ENCODE measurements at regions not wholly inside any gene's neighbourhood (a gene's known extent, or its start where the extent isn't known, plus 50 kb on each side); places are given as distances from the start of the nearest gene placed in this dataset.

GRCh38 chr1:90356991-90357390, 360.1 kb downstream of the BARHL2 start:
- TF ChIP-seq, protein P1, sequence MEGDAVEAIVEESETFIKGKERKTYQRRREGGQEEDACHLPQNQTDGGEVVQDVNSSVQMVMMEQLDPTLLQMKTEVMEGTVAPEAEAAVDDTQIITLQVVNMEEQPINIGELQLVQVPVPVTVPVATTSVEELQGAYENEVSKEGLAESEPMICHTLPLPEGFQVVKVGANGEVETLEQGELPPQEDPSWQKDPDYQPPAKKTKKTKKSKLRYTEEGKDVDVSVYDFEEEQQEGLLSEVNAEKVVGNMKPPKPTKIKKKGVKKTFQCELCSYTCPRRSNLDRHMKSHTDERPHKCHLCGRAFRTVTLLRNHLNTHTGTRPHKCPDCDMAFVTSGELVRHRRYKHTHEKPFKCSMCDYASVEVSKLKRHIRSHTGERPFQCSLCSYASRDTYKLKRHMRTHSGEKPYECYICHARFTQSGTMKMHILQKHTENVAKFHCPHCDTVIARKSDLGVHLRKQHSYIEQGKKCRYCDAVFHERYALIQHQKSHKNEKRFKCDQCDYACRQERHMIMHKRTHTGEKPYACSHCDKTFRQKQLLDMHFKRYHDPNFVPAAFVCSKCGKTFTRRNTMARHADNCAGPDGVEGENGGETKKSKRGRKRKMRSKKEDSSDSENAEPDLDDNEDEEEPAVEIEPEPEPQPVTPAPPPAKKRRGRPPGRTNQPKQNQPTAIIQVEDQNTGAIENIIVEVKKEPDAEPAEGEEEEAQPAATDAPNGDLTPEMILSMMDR (IDR thresholded peaks at IDR 0.05; ENCODE audit: low read length) = no peak
- no peak for TF ChIP-seq EZH2 (IDR thresholded peaks at IDR 0.05; ENCODE audit: borderline replicate concordance, low read length)
